Osteoblast (primary cell): ENCODE measurements at regions not wholly inside any gene's neighbourhood (a gene's known extent, or its start where the extent isn't known, plus 50 kb on each side); places are given as distances from the start of the nearest gene placed in this dataset.

Experiments used
- DNase-seq: peaks from one replicate; pipeline ENCODE4 v3.0.0; 2011; ENCODE audit warnings: low spot score, mixed read lengths; ENCODE audit not compliant: insufficient read length; ENCODE audit errors: missing footprints
- H2AFZ ChIP-seq: 2 replicates; pipeline ENCODE4 v1.6.0; 2011; ENCODE audit warnings: mild to moderate bottlenecking, low read length
- H3K27ac ChIP-seq: 2 replicates; pipeline ENCODE4 v1.5.1; 2011; ENCODE audit warnings: mild to moderate bottlenecking, low read depth, low read length, moderate library complexity
- H3K27me3 ChIP-seq: 2 replicates; pipeline ENCODE4 v1.6.0; 2012; ENCODE audit warnings: mild to moderate bottlenecking, control low read depth, inconsistent platforms, low read length, moderate library complexity; ENCODE audit not compliant: insufficient read depth
- H3K36me3 ChIP-seq: 2 replicates; pipeline ENCODE4 v1.5.1; 2011; ENCODE audit warnings: mild to moderate bottlenecking, low read length, control low read depth, moderate library complexity; ENCODE audit not compliant: insufficient read depth
- H3K4me1 ChIP-seq: 2 replicates; pipeline ENCODE4 v1.5.1; 2011; ENCODE audit warnings: mild to moderate bottlenecking, low read length, control low read depth, moderate library complexity; ENCODE audit not compliant: insufficient read depth
- H3K4me2 ChIP-seq: 2 replicates; pipeline ENCODE4 v1.6.0; 2011; ENCODE audit warnings: mild to moderate bottlenecking, low read length; ENCODE audit not compliant: insufficient read depth
- H3K4me3 ChIP-seq: fragments of 200-600 bp; sonication (generic); 3 replicates; pipeline ENCODE4 v1.5.1; 2012; ENCODE audit warnings: mild to moderate bottlenecking, low read length, inconsistent platforms; ENCODE audit not compliant: insufficient read depth
- H3K79me2 ChIP-seq: 2 replicates; pipeline ENCODE4 v1.6.0; 2012; ENCODE audit warnings: mild to moderate bottlenecking, low read length, control low read depth, inconsistent platforms; ENCODE audit not compliant: insufficient read depth
- H3K9me3 ChIP-seq: 2 replicates; pipeline ENCODE4 v1.5.1; 2011; ENCODE audit warnings: low read depth, low read length, control low read depth
- H4K20me1 ChIP-seq: 2 replicates; pipeline ENCODE4 v1.6.0; 2012; ENCODE audit warnings: mild to moderate bottlenecking, low read length, control low read depth; ENCODE audit not compliant: insufficient read depth
- CTCF ChIP-seq: IDR thresholded peaks from 2 replicates; pipeline ENCODE4 v1.5.1; 2011; ENCODE audit warnings: mild to moderate bottlenecking, low read depth, low read length, moderate library complexity; ENCODE audit errors: extremely low read depth

DNA sequence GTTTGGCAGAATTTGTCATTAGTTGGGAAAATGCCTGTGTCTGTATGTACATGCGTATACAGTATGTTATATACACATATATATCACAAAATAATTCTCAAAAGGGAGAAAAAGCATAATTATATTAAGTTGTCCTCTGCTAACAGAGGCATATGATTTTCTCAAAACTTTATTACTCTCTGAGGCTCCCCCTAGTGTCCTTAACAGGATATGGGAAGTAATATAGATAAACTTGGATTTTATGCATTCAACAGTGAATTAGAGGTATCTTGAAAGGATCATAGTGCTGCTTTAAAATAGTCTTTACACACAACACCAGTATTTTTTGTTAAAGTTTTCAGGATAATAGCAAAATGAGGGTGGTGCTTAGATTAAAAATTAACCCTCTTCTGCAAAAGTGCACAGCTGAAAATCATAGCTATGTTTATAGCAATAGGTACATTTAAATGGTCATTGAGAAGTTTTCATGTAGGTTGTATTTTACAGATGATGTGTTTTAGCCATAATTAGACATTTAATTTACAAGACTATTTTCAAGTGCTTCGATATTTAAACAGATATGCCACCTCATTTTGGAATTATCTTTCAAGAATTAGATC, 454.0 kb upstream of the ROBO2 start:
- Histone ChIP-seq H4K20me1 (no peaks in the 10 kb centered on the region), H2AFZ (no peak overlapping the region), H3K27ac (no peak overlapping the region), H3K9me3 (no peaks in the 10 kb centered on the region), H3K4me3 (no peak overlapping the region), H3K4me2 (no peak overlapping the region), H3K79me2 (no peaks in the 10 kb centered on the region), H3K4me1 (no peaks in the 10 kb centered on the region), H3K27me3 (no peaks in the 10 kb centered on the region), H3K36me3 (no peaks in the 10 kb centered on the region)
- peak; percentile 81 for DNase-seq
- TF ChIP-seq CTCF = peak; percentile 49

GRCh38 chr3:76586471-76586870, 453.4 kb upstream of the ROBO2 start:
- Histone ChIP-seq H3K36me3 (no peaks in the 10 kb centered on the region), H3K79me2 (no peaks in the 10 kb centered on the region), H3K27ac (no peak overlapping the region), H3K4me1 (no peaks in the 10 kb centered on the region), H3K4me3 (no peak overlapping the region), H4K20me1 (no peaks in the 10 kb centered on the region), H3K27me3 (no peaks in the 10 kb centered on the region), H2AFZ (no peak overlapping the region), H3K4me2 (no peak overlapping the region), H3K9me3 (no peaks in the 10 kb centered on the region)
- DNase-seq = no peak
- no peak for TF ChIP-seq CTCF

DNA sequence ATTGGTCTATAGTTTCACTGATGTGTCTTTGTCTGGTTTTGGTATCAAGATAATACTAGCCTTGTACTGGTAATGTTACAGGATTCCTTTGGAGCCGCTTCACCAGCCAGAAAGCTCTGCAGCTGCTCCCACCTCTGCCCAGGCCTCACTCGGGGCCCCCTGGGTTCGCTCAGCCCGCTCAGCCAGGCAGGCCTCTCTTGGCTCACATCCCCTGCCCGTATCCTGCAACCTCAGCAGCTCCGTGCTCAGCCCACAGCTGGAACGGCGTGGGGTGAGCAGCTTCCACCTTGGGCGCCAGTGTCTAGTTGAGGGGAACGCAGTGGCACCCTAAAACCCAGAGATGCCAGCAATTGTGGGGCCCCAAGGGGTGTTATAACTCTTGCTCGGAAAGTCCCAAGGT, 429.7 kb upstream of the ROBO2 start:
- no peak for TF ChIP-seq CTCF
- Histone ChIP-seq H3K4me2 (no peak overlapping the region), H3K36me3 (no peaks in the 10 kb centered on the region), H3K9me3 (no peaks in the 10 kb centered on the region), H3K79me2 (no peaks in the 10 kb centered on the region), H4K20me1 (no peaks in the 10 kb centered on the region), H3K4me3 (no peak overlapping the region), H3K27me3 (no peaks in the 10 kb centered on the region), H3K27ac (no peak overlapping the region), H3K4me1 (no peaks in the 10 kb centered on the region), H2AFZ (no peak overlapping the region)
- no peak for DNase-seq

- Histone ChIP-seq H3K4me2 (no peak overlapping the region), H3K9me3 (peaks cover 3% of the 10 kb centered on the region), H3K4me3 (no peak overlapping the region), H3K36me3 (no peaks in the 10 kb centered on the region), H4K20me1 (no peaks in the 10 kb centered on the region), H3K4me1 (no peaks in the 10 kb centered on the region), H3K79me2 (no peaks in the 10 kb centered on the region), H2AFZ (no peak overlapping the region), H3K27me3 (no peaks in the 10 kb centered on the region), H3K27ac (no peak overlapping the region)
- DNase-seq = no peak
- TF ChIP-seq CTCF = no peak
Observed at GRCh38 chr3:76615719-76616118, 424.2 kb upstream of the ROBO2 start.
